ENCODE measurements at regions not wholly inside any gene's neighbourhood (a gene's known extent, or its start where the extent isn't known, plus 50 kb on each side); places are given as distances from the start of the nearest gene placed in this dataset.

- no peaks in the 10 kb centered on the region for H3K9me3 ChIP-seq (ENCODE audit: low read depth)
- no peak overlapping the region for H3K27ac ChIP-seq
- DNase-seq (ENCODE audit: low read depth in 1 of 2, low spot score in 1 of 2), result no peak
- no peaks in the 10 kb centered on the region for H3K27me3 ChIP-seq
- H3K4me3 ChIP-seq, result no peak overlapping the region
- TF ChIP-seq, protein P1, sequence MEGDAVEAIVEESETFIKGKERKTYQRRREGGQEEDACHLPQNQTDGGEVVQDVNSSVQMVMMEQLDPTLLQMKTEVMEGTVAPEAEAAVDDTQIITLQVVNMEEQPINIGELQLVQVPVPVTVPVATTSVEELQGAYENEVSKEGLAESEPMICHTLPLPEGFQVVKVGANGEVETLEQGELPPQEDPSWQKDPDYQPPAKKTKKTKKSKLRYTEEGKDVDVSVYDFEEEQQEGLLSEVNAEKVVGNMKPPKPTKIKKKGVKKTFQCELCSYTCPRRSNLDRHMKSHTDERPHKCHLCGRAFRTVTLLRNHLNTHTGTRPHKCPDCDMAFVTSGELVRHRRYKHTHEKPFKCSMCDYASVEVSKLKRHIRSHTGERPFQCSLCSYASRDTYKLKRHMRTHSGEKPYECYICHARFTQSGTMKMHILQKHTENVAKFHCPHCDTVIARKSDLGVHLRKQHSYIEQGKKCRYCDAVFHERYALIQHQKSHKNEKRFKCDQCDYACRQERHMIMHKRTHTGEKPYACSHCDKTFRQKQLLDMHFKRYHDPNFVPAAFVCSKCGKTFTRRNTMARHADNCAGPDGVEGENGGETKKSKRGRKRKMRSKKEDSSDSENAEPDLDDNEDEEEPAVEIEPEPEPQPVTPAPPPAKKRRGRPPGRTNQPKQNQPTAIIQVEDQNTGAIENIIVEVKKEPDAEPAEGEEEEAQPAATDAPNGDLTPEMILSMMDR (IDR thresholded peaks at IDR 0.05; ENCODE audit: low read depth, low read length), result no peak
- peaks cover 7% of the 10 kb centered on the region for H3K4me1 ChIP-seq (ENCODE audit: low read depth)
- no peaks in the 10 kb centered on the region for H3K36me3 ChIP-seq
Observed at GRCh38 chrX:40506201-40506985, 74.4 kb upstream of the ATP6AP2 start.

GRCh38 chrX:40504801-40505605 is 75.8 kb upstream of the ATP6AP2 start:
- no peak overlapping the region for H3K27ac ChIP-seq
- no peaks in the 10 kb centered on the region for H3K27me3 ChIP-seq
- TF ChIP-seq, protein P1 (IDR thresholded peaks at IDR 0.05; ENCODE audit: low read depth, low read length), result no peak
- H3K4me3 ChIP-seq, result no peak overlapping the region
- peaks cover 7% of the 10 kb centered on the region for H3K4me1 ChIP-seq (ENCODE audit: low read depth)
- peak in 1 of 2 donors; percentile 84 for DNase-seq (ENCODE audit: low read depth in 1 of 2, low spot score in 1 of 2)
- H3K9me3 ChIP-seq (ENCODE audit: low read depth), result no peaks in the 10 kb centered on the region
- no peaks in the 10 kb centered on the region for H3K36me3 ChIP-seq

- TF ChIP-seq, protein P1 (IDR thresholded peaks at IDR 0.05; ENCODE audit: low read depth, low read length), result no peak
- H3K36me3 ChIP-seq, result no peaks in the 10 kb centered on the region
- DNase-seq (ENCODE audit: low read depth in 1 of 2, low spot score in 1 of 2), result no peak
- peak overlapping the region; percentile 81 for H3K27ac ChIP-seq
- peaks cover 7% of the 10 kb centered on the region for H3K4me1 ChIP-seq (ENCODE audit: low read depth)
- H3K27me3 ChIP-seq, result no peaks in the 10 kb centered on the region
- no peaks in the 10 kb centered on the region for H3K9me3 ChIP-seq (ENCODE audit: low read depth)
- H3K4me3 ChIP-seq, result no peak overlapping the region
Observed at GRCh38 chrX:40503094-40503493, 77.7 kb upstream of the ATP6AP2 start.

GRCh38 chrX:40502688-40503087 is 78.1 kb upstream of the ATP6AP2 start:
- TF ChIP-seq, protein P1 (IDR thresholded peaks at IDR 0.05; ENCODE audit: low read depth, low read length), result no peak
- DNase-seq (ENCODE audit: low read depth in 1 of 2, low spot score in 1 of 2), result peak in 1 of 2 donors; percentile 34
- Histone ChIP-seq H3K9me3 (ENCODE audit: low read depth) (no peaks in the 10 kb centered on the region), H3K4me3 (no peak overlapping the region), H3K27me3 (no peaks in the 10 kb centered on the region), H3K27ac (peak overlapping the region; percentile 81), H3K4me1 (ENCODE audit: low read depth) (peaks cover 7% of the 10 kb centered on the region), H3K36me3 (no peaks in the 10 kb centered on the region)

DNA sequence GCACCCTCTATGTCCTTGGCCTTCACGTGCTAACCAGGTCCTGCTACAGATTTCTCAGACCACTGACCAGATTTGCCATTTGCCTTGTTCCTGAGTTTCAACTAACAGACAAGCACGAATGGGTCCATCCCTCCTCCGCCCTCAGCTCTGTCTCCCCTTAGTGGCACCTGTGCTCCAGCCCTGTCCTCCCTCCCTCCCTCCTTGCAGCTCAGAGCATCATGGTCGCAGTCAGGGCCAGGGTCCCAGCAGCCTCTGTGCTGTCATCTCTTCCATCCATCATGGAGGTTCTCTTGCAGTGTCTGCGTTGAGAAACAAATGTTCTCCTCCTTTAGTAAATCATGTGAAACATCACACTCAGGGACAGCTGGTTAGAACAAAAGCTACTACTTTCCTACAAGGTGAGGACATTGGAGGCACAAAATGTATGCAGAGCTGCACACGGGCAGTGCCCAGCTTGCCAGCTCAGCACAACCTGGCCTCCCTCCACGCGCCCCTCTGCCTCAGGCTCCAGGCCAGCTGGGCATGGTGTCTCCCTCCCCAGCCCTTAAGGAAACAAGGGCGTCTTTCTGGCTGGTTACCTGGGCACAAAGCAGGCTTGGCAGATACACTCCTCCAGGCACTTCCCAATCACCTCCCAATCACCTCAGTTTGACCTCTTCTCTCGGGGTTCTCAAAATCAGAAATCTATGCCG is 79.5 kb upstream of the ATP6AP2 start:
- TF ChIP-seq, protein P1 (IDR thresholded peaks at IDR 0.05; ENCODE audit: low read depth, low read length), result no peak
- H3K27ac ChIP-seq, result no peak overlapping the region
- no peaks in the 10 kb centered on the region for H3K36me3 ChIP-seq
- H3K9me3 ChIP-seq (ENCODE audit: low read depth), result no peaks in the 10 kb centered on the region
- no peaks in the 10 kb centered on the region for H3K27me3 ChIP-seq
- DNase-seq (ENCODE audit: low read depth in 1 of 2, low spot score in 1 of 2), result no peak
- peaks cover 7% of the 10 kb centered on the region for H3K4me1 ChIP-seq (ENCODE audit: low read depth)
- H3K4me3 ChIP-seq, result no peak overlapping the region

All from cardiac muscle cell (in vitro differentiated cells and primary cell).